Small intestine (tissue), 7 donors: ENCODE measurements at regions not wholly inside any gene's neighbourhood (a gene's known extent, or its start where the extent isn't known, plus 50 kb on each side); places are given as distances from the start of the nearest gene placed in this dataset.
"Not testable (repeated sequence)": the region's sequence is repeated elsewhere in the genome, so short reads cannot be mapped to it uniquely, and the experiment has no call there.

ENCODE experiments used
- DNase-seq, 2 donors: peaks; one replicate each; pipeline versions ENCODE4 v3.0.0 to v3.0.0-alpha.2; 2013
- FAIRE-seq: peaks from 2 replicates; lab custom pipeline; 2012; peaks lifted over from hg19 to GRCh38; lab: Jason Lieb, UNC
- H3K27ac ChIP-seq, 3 donors: one replicate each; pipeline ENCODE4 v1.5.1; 2013; ENCODE audit warnings: low read length in 2 of 3, mild to moderate bottlenecking in 2 of 3, control low read depth in 1 of 3, inconsistent platforms in 1 of 3, low read depth in 1 of 3, moderate library complexity in 1 of 3
- H3K27me3 ChIP-seq, 3 donors: one replicate each; pipeline ENCODE4 v1.6.1; 2013; ENCODE audit warnings: low read length in 3 of 3, inconsistent platforms in 1 of 3; ENCODE audit not compliant: control insufficient read depth in 3 of 3, insufficient read depth in 3 of 3
- H3K36me3 ChIP-seq, 3 donors: one replicate each; pipeline ENCODE4 v1.6.1; 2013; ENCODE audit warnings: low read length in 3 of 3, inconsistent platforms in 1 of 3, low read depth in 1 of 3, mild to moderate bottlenecking in 1 of 3, moderate library complexity in 1 of 3; ENCODE audit not compliant: control insufficient read depth in 3 of 3, insufficient read depth in 2 of 3
- H3K4me1 ChIP-seq, 3 donors: one replicate each; pipeline ENCODE4 v1.6.1; 2013; ENCODE audit warnings: low read length in 2 of 3, inconsistent platforms in 1 of 3, low read depth in 1 of 3, mild to moderate bottlenecking in 1 of 3, moderate library complexity in 1 of 3; ENCODE audit not compliant: control insufficient read depth in 3 of 3, insufficient read depth in 2 of 3
- H3K4me3 ChIP-seq, 3 donors: one replicate each; pipeline ENCODE4 v1.5.1; 2013; ENCODE audit warnings: low read length in 3 of 3, control low read depth in 1 of 3, inconsistent platforms in 1 of 3, low read depth in 1 of 3, mild to moderate bottlenecking in 1 of 3, moderate library complexity in 1 of 3
- H3K9me3 ChIP-seq, 2 donors: one replicate each; pipeline ENCODE4 v1.6.1; 2013; ENCODE audit warnings: low read depth in 1 of 2, low read length in 1 of 2; ENCODE audit not compliant: control insufficient read depth in 2 of 2, insufficient read depth in 1 of 2
- WGBS, 3 donors: extraction: QIAGEN DNeasy Blood & Tissue Kit; methylation state at CpG; one replicate each; pipeline ENCODE4 v1.1.7; 2013; 5-methylcytosine and 5-hydroxymethylcytosine counted together
- donor health status: healthy with polysubstance abuse.
- donor health status: control.
- donor health status: control.
- donor health status: Bipolar disorder and iron deficiency.
- donor health status: healthy.

GRCh38 chr2:236489083-236489482 lies 80.5 kb upstream of the ACKR3 start:
- H3K9me3 ChIP-seq, FAIRE-seq, H3K27ac ChIP-seq, H3K4me1 ChIP-seq, H3K27me3 ChIP-seq, DNase-seq, H3K4me3 ChIP-seq: not testable (repeated sequence)
- 85 to 91% (median 86%) methylated on average over 4 to 5 of the region's 5 CpGs for WGBS, 3 donors
- H3K36me3 ChIP-seq = peaks cover 0 to 11% (median 0%) of the 10 kb centered on the region in 3 donors

GRCh38 chr2:236489895-236490404 lies 79.7 kb upstream of the ACKR3 start:
- H3K4me1 ChIP-seq = no peaks in the 10 kb centered on the region
- 85 to 96% (median 95%) methylated on average over 3 of the region's 3 CpGs for WGBS, 3 donors
- no peak overlapping the region for H3K27ac ChIP-seq
- H3K27me3 ChIP-seq = peaks cover 0 to 1% (median 0%) of the 10 kb centered on the region in 3 donors
- peaks cover 0 to 8% (median 0%) of the 10 kb centered on the region in 3 donors for H3K36me3 ChIP-seq
- no peaks in the 10 kb centered on the region for H3K9me3 ChIP-seq
- H3K4me3 ChIP-seq = no peak overlapping the region
- DNase-seq (no peak), FAIRE-seq (no peak)

GRCh38 chr2:236496340-236496739 lies 73.3 kb upstream of the ACKR3 start:
- WGBS, 3 donors = 82 to 86% (median 82%) methylated on average over 9 of the region's 9 CpGs
- Histone ChIP-seq H3K4me3 (no peak overlapping the region), H3K27ac (no peak overlapping the region), H3K36me3 (peaks cover 0 to 13% (median 0%) of the 10 kb centered on the region in 3 donors), H3K4me1 (no peaks in the 10 kb centered on the region), H3K27me3 (no peaks in the 10 kb centered on the region), H3K9me3 (no peaks in the 10 kb centered on the region)
- DNase-seq = no peak
- no peak for FAIRE-seq

- Histone ChIP-seq H3K9me3 (no peaks in the 10 kb centered on the region), H3K4me3 (no peak overlapping the region), H3K27ac (no peak overlapping the region), H3K27me3 (no peaks in the 10 kb centered on the region), H3K36me3 (peaks cover 0 to 8% (median 0%) of the 10 kb centered on the region in 3 donors), H3K4me1 (no peaks in the 10 kb centered on the region)
- DNase-seq = no peak
- WGBS, 3 donors = 85 to 90% (median 88%) methylated on average over 7 of the region's 7 CpGs
- no peak for FAIRE-seq
Observed at GRCh38 chr2:236498369-236498768, 71.3 kb upstream of the ACKR3 start.

- no peaks in the 10 kb centered on the region for H3K27me3 ChIP-seq
- WGBS, 3 donors = 76 to 78% (median 76%) methylated on average over 14 of the region's 14 CpGs
- no peaks in the 10 kb centered on the region for H3K4me1 ChIP-seq
- DNase-seq (no peak), FAIRE-seq (no peak)
- H3K4me3 ChIP-seq = no peak overlapping the region
- H3K9me3 ChIP-seq = no peaks in the 10 kb centered on the region
- peaks cover 0 to 8% (median 0%) of the 10 kb centered on the region in 3 donors for H3K36me3 ChIP-seq
- H3K27ac ChIP-seq = no peak overlapping the region
Observed at GRCh38 chr2:236499691-236500578, 69.7 kb upstream of the ACKR3 start.

GRCh38 chr2:236501026-236501425 lies 68.6 kb upstream of the ACKR3 start:
- FAIRE-seq (no peak), DNase-seq (no peak)
- peaks cover 0 to 2% (median 0%) of the 10 kb centered on the region in 3 donors for H3K27me3 ChIP-seq
- WGBS, 3 donors = 84 to 92% (median 85%) methylated on average over 6 of the region's 6 CpGs
- H3K4me3 ChIP-seq = no peak overlapping the region
- H3K9me3 ChIP-seq = no peaks in the 10 kb centered on the region
- no peak overlapping the region for H3K27ac ChIP-seq
- H3K36me3 ChIP-seq = peaks cover 0 to 5% (median 0%) of the 10 kb centered on the region in 3 donors
- no peaks in the 10 kb centered on the region for H3K4me1 ChIP-seq

- no peak for DNase-seq
- WGBS, 3 donors = 72 to 84% (median 83%) methylated on average over 4 of the region's 4 CpGs
- H3K36me3 ChIP-seq = peaks cover 0 to 5% (median 0%) of the 10 kb centered on the region in 3 donors
- no peak overlapping the region for H3K4me3 ChIP-seq
- no peak for FAIRE-seq
- H3K9me3 ChIP-seq = no peaks in the 10 kb centered on the region
- no peaks in the 10 kb centered on the region for H3K4me1 ChIP-seq
- peaks cover 0 to 2% (median 0%) of the 10 kb centered on the region in 3 donors for H3K27me3 ChIP-seq
- no peak overlapping the region for H3K27ac ChIP-seq
Observed at GRCh38 chr2:236501531-236501930, 68.1 kb upstream of the ACKR3 start.

GRCh38 chr2:236503100-236503499 lies 66.5 kb upstream of the ACKR3 start:
- DNase-seq = no peak
- FAIRE-seq = no peak
- no peak overlapping the region for H3K27ac ChIP-seq
- no peak overlapping the region for H3K4me3 ChIP-seq
- H3K36me3 ChIP-seq = peaks cover 0 to 3% (median 0%) of the 10 kb centered on the region in 3 donors
- 59 to 74% (median 64%) methylated on average over 6 of the region's 6 CpGs for whole genome bisulfite sequencing, 3 donors
- no peaks in the 10 kb centered on the region for H3K9me3 ChIP-seq
- H3K4me1 ChIP-seq = peaks cover 0 to 6% (median 0%) of the 10 kb centered on the region in 3 donors
- H3K27me3 ChIP-seq = peaks cover 0 to 2% (median 0%) of the 10 kb centered on the region in 3 donors
